Inferior parietal cortex (tissue), 1 donor: ENCODE measurements at regions not wholly inside any gene's neighbourhood (a gene's known extent, or its start where the extent isn't known, plus 50 kb on each side); places are given as distances from the start of the nearest gene placed in this dataset.

ENCODE experiments used
- DNase-seq: peaks from one replicate; pipeline ENCODE4 v3.0.0-alpha.2; 2016; ENCODE audit errors: extremely low spot score

DNA sequence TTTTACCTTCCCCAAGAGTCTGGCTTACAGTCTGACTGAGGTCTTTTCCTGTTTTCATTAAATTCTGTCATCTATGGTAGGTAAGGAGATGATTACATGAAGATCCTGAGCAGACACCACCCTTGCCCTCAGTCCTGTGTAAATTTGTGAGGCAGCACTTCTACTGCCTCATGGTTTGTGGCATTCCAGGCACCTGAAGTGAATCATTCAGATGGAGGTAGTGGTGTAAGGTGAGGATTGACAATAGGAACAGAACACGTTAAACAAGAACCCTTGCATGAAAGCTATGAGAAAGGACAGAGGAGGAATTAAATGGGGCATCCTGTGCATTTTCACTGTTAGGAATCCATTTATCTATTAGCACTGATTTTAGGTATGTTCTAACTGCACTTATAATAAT lies 618.6 kb downstream of the TLL1 start:
- no peak for DNase-seq

DNA sequence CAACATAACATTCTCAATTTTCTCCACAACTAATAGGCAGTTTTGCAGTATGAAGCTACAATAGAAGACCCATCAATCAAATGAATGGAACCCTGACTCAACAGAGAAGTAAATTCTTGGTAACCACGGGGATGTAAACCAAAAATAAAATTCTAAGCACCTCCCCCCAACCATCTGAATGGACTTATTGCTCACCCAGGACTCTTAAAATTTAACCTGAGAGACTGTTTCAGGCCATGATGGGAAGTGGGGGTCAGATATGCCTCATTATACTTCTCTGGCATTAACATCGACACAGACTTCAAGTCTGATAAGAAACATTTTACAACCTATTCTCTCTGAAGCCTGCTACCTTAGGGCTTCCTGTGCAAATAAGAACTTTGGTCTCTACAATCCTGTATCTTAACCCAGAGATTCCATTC lies 620.9 kb downstream of the TLL1 start:
- no peak for DNase-seq

DNA sequence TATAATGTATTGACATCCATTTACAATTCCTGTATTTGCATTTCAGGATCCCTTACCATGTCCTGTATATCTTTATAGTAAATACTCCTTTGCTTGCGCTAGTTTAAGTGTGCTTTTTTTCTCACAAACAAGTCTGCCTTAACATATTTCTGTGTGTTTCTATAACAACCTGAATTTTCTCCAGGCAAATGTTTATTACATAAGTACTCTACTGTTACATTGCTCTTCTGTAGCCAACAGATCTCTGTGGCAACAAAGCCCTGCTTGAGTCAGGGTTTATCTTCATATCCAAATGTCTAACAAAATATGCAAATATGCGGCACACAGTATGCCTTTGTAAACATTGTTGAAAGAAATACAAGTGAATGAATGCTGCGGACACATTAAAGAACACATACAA lies 625.5 kb downstream of the TLL1 start:
- peak; percentile 47 for DNase-seq

DNA sequence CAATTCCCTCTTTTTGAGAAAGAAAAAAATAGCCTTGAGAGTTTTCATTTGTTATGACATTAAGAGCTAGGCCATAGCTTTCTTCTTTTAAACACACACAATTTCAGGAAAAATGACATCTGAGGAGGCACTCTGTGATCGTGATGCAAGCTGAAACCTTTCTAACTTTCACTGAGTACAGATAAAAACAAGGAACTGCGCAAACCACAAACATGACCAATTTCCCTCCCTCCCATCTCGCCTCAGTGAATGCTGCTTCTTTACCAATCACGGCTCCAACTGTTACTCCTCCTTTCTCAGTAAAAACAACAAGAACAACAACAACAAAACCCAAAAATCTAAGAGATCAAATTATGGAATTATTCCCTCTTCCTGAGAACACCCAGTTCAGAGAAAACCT lies 626.8 kb downstream of the TLL1 start:
- DNase-seq: no peak

DNA sequence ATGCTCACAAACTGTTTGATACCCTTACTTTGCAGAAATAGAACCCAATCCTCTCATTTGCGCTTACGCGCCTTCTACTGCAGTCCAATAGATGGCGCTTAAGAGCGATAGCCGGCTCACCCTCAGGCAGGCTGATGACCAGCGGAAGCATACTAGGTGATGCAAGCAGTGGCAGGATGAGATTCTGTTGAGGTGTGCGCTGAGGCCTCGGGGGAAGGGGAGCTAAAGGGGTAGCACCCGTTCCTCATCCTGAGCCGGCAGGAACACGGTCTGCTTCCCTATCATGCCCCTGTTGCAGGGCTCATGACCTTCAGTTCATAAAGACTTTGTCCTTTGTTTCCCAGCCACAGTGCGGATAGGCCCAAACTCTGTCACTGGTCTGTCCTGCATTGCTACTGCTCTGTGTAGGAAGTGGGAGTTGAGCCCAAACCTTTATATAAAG lies 628.9 kb downstream of the TLL1 start:
- no peak for DNase-seq

DNA sequence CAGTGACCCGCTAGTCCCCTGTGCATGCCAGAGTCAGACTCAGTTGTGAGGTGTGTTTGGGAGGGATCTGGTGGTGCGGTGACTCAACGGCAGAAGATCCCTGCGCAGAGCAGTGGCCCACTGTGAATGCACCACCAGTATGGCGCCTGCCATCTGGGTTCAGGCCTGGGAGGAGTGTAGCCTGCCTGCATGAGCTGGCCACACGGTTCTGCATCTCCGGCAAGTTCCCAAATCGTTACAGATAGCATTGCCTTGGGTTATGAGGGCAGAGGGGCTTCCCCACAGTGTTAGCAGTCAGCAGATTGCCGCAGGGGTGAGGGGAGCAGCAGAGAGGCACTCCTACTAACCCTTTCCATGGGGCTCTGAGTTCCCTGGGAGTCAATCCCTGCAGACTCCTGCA lies 629.6 kb downstream of the TLL1 start:
- no peak for DNase-seq

DNA sequence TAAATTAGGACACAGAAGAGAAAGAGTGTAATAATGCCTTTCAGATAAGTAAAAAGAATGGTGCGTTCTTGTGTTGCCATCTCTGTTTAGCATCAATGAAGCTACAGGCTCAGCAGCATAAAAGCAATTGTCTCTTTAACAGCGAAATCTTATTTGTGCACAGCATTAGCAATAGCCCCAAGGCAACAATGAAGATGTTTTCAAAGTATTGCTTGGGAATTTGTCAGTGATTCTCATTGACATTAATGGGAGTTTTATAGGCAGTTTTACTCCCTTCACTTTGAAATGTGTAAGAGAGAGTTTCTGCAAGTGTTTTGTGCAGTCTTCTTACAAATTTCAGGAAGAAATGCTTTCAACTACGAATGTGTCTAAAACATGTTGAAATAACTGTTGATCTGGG lies 633.0 kb downstream of the TLL1 start:
- no peak for DNase-seq

DNA sequence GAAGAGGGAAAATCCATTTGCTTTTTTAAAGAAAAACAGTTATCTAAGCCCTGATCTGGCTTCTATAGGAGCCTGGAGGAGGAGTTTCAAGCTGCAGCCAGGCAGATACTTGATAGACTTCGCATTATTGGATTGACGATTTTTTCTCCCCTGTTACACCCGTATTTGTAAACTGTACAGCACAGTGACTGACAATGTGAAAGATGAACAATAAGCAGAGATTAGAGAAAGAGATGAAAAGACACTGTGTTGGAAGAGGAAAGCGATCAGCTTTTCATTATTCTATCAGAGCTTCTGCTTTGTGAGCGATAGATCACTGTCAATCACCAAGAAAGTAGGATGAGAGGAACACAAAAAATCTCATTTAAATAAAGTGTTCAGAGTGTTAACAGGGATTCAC lies 639.2 kb downstream of the TLL1 start:
- no peak for DNase-seq

DNA sequence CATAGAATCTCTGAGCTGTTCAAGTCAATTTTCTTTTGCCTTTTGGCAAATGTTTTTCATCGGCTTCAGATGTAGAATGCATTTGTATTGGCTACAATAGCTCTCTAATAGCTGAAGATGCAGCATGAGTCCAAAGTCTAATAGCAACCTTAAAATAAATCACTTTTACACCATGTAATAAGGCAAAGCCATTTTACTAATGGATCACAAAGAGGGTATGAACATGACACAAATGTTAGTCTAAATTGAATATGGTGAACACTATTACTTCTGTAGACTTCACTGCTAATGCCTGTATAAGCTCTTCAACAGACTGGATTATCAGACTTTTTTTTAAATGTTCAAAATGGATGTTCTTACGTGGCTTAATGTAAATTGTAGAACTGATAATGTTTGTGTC lies 645.3 kb downstream of the TLL1 start:
- DNase-seq: no peak

DNA sequence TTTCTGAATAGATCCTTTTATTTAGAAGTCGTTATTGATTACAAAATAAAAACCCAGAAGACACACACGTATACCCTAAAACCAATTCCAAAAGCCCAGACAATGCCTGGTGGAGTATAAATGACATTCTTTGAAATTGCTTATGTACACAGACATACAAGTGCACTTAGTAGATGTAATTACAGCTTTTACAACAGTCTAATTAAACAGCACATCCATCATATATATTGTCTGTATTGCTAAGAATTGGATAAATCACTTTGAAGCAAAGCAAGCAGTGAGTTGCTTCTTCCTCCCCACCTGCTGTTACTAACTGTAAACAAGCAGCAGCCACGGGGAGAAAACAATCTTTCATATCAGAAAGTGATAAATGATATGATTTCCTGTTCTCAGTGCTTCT lies 645.7 kb downstream of the TLL1 start:
- DNase-seq: no peak

DNA sequence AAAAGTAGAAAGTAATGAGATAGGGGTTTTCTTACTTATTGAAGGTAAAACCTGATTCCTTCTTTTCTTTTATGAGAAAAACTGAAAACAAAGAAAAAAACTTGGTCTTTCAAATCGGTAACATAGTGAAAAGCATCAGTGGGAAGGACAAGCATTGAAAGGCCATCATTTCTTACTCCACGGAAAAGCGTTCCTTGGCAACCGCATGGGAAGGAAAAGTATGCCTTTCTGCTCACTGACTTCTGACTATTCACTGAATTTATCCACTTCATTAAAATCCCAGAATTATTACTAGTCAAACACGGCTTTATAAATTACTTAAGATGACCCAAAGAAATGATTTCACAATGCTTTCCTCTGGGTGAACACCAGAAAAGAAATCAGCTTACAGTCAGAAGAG lies 646.7 kb downstream of the TLL1 start:
- DNase-seq: no peak

DNA sequence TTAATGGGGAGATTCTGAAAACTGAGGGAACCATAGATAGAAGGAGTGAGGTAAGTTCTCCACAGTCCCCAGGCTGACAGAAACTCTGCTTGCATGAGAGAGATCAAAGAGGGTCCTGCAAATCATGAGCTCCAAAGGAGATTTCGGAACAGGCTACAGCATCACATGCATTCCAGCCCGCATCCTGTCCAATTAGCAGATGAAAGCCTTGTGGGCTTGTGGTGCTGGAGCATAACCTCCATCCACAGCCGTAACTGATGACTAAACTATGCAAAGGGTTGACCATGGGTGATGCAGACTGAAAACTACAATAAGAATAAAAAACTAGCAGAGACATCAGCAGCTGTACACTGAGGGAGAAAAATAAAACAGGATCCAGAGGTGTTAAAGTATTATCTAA lies 654.5 kb downstream of the TLL1 start:
- no peak for DNase-seq

DNA sequence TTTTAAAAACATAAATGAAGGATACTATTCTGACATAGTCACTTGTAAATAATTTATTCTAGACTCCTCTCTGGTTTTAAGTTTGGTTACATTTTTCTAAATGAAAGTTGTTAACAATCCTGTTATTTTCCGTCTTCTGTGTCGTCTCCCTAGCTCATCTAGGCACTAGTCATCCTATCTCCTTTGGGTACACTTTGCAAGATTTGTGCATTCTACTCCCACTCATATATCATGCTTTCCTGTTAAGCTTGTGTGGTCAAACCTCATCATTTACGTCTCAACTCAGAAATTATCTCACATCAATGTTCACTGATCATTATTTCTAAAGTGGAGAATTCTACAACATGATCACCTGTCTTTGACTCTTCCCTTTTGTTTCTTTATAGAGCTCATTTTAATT lies 658.7 kb downstream of the TLL1 start:
- DNase-seq: no peak

DNA sequence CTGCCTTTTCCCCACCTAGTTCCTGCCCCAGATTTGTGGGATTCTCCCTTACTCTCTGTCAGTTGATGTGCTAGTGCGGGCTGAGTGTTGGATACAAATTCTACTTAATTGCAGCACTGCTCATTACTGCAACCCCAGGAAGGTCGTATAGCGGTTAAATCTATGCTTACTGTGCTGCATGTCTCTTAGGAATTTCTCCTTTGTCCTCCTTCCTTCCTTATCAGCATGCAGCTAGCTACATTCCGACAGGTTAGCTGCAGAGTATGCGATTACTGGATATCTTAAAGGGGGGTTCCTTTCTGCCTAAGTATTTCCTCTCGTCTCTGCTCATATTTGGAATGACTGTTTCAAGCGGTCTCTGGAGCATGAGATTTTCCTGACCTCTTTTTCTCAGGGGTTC lies 662.8 kb downstream of the TLL1 start:
- DNase-seq: no peak

DNA sequence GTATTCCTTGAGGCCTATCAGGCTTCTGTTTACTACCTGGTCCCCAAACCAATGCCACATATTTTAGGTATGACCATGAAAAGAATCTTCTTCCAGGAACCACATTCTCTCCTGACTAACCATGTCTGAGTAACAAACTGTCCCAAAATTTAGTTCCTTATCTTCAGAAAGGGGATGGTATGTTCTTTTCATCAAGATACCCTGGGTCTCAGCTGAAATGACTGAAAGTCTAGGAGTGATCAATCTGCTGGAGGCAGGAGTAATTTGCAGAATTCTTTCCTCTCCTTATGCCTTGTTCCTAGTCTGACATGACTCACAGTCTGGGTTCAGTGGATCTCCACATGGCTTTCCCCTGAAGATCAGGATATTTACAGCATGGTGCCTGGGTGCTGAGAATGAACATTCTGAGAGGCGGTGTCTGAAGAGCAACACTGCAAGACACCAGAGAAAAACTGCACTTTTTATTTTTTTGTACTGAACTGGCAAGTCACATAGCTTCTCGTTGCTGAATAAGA lies 665.5 kb downstream of the TLL1 start:
- DNase-seq: no peak

DNA sequence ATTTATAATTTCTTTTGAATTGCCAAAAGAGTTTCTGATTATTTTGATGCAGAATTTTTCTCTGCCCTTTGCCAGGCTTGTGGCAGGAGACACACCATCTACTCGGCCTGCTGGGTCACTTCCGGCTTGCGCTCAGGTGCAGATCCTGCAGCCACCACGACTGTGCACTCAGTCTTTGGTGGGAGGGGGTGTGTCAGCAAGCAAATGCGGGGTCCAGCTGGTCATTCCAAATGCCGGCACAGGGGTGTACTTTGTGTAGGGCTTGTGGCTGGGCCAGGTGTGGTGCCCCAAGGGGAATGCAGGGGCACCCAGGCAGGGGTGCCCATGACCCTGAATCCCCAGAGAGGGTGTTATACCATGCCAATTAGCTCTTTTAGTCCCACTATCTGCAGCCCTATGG lies 673.0 kb downstream of the TLL1 start:
- no peak for DNase-seq

DNA sequence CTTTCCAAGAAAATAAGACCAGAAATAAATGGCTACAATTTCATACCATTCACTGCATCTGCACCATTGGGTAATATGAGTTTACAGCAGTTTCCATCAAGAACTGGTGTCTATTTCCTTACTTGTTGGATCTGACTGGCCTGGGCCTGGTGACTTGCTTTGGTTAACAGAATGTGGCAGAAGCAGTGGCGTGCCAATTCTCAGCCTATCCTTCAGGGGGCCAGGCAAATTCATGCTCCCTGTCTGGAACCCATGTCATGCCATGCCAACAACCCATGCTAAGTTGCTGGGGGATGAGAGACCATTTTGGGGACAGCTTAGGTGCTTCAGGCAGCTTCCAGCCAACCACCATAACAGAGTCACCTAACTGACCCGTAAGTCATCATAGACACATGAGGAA lies 656.7 kb downstream of the SPOCK3 start:
- DNase-seq: no peak

DNA sequence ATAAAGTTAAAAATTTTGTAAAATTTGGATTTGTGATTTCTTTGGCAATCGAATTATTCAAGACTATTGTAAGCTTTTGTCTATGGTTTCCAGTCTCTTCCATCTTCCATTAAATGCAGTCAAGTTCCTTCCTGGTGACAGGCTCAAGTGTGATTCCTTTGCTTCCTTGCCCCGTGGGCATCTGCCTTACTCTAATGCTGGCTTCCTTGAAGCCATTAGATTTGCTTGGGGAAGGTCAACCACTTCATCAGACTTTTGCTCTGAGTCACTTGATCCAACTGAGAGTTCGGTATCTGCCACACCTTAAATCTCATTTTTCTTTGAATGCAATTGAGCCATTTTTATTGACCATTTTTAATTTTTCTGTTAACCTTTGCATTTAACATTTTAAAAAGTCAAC lies 648.8 kb downstream of the SPOCK3 start:
- no peak for DNase-seq

DNA sequence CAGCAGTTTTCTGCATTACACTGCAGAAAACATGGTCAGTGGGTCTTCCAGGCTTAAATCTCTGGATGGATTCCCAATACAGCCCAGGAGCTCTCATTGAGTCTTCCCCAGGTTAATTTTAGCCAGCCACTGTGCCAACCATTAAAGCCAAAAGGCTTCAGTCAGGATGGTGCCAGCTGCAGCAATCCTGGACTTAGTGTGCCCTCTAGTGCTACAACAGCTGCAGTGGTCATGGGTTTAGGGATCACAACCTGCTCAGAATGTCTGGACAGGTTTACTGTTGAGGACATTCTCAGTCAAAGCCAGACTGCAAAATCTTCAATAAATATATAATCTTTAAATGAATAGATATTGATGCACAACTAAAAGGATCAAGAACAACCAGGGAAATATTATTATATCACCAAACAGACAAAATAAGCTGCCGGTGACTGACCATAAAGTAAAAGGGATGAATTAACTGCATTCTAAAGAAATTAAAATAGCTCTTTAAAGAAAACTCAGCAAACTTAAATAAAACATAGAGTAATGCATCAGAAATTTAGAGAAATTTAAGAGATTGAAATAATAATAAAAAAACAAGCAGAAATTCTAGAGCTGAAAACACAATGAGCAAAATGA lies 639.9 kb downstream of the SPOCK3 start:
- peak; percentile 47 for DNase-seq

DNA sequence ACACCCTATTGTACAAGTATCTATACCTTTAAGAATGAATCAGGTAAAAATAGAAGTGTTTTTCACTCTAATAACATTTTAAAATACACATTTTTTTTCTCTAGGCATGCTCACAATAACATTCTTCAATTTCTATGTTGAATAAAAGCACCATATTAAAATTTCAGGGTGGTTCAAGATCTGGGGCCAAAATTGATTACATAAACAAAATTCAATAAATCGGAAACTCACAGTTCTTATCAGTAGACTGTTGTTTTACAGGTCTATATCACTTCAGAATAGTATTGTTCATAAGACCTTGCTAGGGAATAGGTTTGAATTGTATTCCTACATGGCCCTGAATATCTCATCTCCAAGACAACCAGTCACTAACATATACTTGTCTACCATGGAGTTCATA lies 634.0 kb downstream of the SPOCK3 start:
- DNase-seq: no peak

DNA sequence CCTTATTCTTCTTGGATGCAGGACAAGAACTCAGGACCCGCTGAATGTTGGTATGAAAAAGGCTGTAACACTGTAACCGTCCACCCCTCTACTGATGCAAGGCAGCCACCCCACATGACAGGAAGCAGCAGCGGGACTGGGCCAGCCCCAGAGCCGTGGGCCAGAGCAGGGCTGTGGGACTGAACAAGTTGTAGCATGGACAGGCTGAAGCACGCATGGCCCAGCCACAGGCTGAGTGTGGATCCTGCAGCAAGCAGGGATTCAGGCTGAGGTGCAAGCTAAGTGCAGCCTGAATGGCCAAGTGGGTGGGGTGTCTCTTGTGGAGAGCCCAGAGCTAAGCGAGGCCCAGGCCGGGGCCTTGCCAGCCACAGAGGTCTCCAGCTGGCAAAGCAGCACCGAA lies 632.2 kb downstream of the SPOCK3 start:
- no peak for DNase-seq

DNA sequence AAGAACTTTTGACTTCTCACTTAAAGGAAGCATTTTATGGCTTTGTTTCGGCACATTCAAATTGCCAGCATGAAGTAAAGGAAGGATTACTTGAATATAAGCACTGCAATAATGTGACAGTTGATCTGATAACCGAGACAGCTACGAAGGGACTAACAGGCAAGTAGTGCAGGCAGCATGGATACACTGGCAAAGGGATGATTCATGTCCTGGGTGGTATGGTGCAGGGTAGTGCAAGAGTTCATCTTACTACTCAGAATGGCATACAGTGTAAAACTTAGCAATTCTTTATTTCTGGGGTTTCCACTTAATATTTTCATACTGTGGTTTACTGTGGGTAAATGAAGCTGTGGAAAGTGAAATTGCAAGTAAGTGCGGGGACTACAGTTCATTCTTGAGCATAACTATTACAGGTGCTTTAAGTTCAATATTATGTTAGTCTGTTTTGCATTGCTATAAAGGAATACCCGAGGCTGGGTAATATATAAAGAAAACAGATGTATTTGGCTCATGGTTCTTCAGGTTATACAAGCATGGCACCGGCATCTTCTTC lies 611.8 kb downstream of the SPOCK3 start:
- no peak for DNase-seq

DNA sequence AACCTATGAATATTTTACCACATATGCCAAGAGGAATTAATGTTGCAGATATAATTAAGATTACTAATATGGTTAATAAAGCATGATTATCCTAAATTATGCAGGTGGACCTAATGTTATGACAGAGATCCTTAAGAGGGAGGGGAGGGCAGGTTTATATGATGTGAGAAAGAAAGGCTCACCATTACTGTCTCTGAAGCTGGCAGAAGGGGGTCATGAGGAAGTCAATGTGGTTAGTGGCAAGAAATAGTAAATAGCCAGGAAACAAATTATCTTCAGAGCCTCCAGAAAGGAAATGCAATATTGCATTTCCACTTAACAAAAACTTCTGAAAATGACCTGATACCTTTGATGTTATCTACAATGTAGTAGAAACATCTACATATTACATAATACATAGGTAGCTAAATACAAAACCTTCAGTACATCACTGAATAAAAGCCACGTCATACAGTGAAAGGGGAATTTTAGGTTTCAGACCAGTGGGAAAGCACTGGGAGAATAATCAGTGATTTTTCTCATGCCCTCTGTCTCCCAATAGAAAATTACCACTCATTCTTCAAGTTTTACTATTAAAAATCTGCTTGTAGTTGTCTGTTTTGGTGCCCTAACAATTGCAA lies 609.2 kb downstream of the SPOCK3 start:
- no peak for DNase-seq

DNA sequence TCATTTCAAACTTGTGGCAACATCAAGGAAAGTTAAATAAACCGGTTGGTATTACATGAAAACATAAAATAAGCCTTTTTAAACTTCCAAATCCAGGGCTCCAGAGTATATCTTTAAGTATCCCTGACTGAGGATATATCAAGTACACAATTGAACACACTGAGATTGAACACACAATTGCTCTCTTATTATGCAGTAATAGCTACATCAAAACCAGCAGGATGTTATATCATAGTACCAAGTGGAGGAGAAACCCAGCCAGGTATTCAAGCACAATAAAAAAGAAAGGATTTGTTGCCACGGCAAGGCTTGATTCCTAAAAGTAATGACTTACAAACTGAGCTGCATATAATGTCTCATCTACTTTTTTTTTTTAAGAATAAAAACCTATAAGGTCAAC lies 605.8 kb downstream of the SPOCK3 start:
- DNase-seq: no peak
